ENCODE measurements at regions not wholly inside any gene's neighbourhood (a gene's known extent, or its start where the extent isn't known, plus 50 kb on each side); places are given as distances from the start of the nearest gene placed in this dataset.

DNA sequence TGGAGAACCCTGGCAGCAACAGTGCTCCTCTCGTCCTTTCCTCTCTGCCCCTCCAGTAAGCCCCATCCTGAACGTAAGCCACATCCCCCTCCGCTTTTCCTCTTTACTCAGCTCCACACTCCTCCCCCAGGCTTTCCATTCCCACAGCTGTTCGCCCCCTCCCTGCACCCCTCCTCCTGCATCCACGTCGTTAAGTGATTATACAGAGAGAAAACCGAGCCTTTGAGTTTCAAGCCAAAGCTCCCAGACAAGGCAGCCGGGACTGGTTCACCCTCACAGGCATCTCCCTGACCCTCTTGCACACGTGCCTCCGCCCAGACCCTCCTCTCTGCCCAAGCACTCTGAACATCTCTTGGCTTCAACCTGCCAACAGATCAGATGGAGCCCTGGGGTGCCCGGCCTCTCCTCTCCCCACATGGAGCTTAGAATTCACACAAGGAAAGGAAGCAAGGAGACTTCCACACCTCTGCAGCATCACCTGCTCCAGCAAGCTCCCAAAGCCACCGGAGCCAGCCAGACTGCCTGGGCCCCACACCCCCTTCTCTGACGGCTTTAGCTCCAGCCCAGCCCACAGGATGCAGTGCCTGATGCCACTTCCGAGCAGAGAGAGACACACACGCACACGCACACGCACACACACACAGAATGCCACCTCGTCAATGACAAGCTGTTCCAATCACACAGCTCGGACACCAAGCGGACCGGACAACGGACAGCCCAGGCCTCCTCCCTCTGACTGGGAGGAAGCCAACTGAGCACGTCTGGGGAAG lies 99.9 kb upstream of the CCL2 start:
- peak overlapping the region in 1 of 2 donors; percentile 15 for H3K4me3 Mint-ChIP-seq
- peaks cover 2% of the 10 kb centered on the region in 2 donors for H3K36me3 Mint-ChIP-seq (ENCODE audit: insufficient read depth in 2 of 2)
- H3K4me1 Mint-ChIP-seq (ENCODE audit: low read depth), result peaks cover 16% of the 10 kb centered on the region
- H3K27me3 Mint-ChIP-seq (ENCODE audit: low read depth), result peaks cover 61% of the 10 kb centered on the region
- no peak overlapping the region for H3K27ac Mint-ChIP-seq
- ATAC-seq (replicated peaks in 1 of 2) (peak in 1 of 2 donors; percentile 69), DNase-seq (peak; percentile 5 to 15)
- peaks cover 0 to 2% of the 10 kb centered on the region in 2 donors for H3K9me3 Mint-ChIP-seq

DNA sequence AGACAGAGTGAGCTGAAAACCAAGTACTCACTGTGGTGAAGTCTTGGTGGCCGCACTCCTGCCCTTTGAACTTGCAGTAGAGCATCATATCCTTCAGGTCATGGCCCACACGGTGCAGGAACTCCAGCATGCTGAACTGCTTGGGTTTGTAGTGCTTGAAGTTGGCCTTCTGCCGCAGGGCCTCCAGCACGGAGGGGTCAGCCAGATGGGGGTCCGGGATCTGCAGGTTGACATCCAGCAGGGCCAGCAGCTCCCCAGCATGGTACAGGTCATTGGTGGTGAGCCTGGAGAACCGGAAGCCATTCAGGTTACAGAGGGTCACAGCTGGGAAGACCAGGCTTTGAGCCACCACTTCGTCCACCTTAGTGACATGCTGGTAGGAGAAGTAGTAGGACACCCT lies 99.1 kb upstream of the CCL2 start:
- H3K9me3 Mint-ChIP-seq, result peaks cover 0 to 2% of the 10 kb centered on the region in 2 donors
- no peak for DNase-seq
- H3K4me3 Mint-ChIP-seq, result no peak overlapping the region
- ATAC-seq (replicated peaks in 1 of 2), result no peak
- H3K27me3 Mint-ChIP-seq (ENCODE audit: low read depth), result peaks cover 55% of the 10 kb centered on the region
- peaks cover 2% of the 10 kb centered on the region in 2 donors for H3K36me3 Mint-ChIP-seq (ENCODE audit: insufficient read depth in 2 of 2)
- H3K27ac Mint-ChIP-seq, result no peak overlapping the region
- H3K4me1 Mint-ChIP-seq (ENCODE audit: low read depth), result peaks cover 16% of the 10 kb centered on the region

DNA sequence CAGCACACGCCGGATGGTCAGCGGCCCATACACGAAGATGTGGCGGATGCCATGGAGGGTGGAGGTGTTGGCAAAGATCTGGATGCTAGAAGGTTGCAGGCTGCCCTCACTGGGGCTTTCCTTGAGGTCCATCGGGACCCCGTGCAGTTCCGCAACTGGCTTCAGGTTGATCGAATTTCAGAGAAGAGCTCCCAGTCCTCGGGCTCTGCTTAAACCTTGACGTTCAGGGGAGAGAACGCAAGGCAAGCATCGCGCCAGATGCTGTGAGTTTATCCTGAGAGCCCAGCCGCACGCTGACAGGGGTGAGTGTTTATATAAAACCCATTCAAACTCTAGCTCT lies 98.7 kb upstream of the CCL2 start:
- Mint-ChIP-seq H3K27me3 (ENCODE audit: low read depth) (peaks cover 56% of the 10 kb centered on the region), H3K27ac (no peak overlapping the region), H3K4me3 (peak overlapping the region in 1 of 2 donors; percentile 16), H3K9me3 (peaks cover 0 to 2% of the 10 kb centered on the region in 2 donors), H3K4me1 (ENCODE audit: low read depth) (peaks cover 16% of the 10 kb centered on the region), H3K36me3 (ENCODE audit: insufficient read depth in 2 of 2) (peaks cover 2% of the 10 kb centered on the region in 2 donors)
- no peak for ATAC-seq (replicated peaks in 1 of 2)
- DNase-seq, result no peak

DNA sequence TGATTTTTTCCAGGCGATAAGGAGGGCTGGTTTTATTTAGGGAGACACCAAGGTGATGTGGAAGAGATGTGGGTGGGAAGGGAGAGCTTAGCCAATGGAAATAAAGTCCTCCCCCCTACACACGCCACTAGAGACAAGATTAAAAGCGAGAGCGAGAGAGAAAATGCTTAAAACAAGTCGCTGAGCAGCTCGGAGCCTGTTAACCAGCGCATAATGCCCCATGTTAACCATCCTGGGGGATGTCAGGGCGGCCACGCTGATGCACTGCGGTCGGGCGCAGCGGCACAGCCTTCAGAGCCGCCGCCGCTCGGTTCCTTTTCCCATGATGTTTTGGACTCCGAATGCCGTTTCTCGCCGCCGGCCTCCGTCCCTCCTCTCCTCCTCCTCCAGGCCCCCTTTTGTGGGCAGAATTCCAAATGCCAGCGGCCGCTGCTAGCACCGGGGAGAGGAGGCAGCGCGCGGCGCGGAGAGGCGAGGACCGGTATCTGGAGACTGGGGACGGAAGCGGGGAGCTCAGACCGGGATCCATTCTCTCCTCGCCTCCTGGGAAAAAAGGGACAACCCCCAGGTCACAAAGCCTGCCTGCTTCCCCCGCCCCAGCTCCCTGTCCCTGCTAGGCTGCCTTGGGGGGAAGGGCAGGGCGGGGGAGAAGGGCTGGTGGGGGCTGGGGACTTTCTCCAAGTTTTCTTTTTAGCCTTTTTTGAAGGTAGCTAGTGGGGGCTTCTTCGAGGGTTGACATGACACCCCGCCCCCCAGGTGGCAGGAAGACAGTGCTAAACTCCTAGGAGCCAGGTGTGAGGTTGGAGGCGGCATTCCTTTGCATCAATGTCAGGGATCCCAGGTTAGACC lies 98.1 kb upstream of the CCL2 start:
- Mint-ChIP-seq H3K4me3 (peak overlapping the region in 1 of 2 donors; percentile 16), H3K27me3 (ENCODE audit: low read depth) (peaks cover 62% of the 10 kb centered on the region), H3K9me3 (peaks cover 0 to 2% of the 10 kb centered on the region in 2 donors), H3K36me3 (ENCODE audit: insufficient read depth in 2 of 2) (peaks cover 2% of the 10 kb centered on the region in 2 donors), H3K27ac (no peak overlapping the region), H3K4me1 (ENCODE audit: low read depth) (peaks cover 16% of the 10 kb centered on the region)
- DNase-seq (no peak), ATAC-seq (replicated peaks in 1 of 2) (no peak)

DNA sequence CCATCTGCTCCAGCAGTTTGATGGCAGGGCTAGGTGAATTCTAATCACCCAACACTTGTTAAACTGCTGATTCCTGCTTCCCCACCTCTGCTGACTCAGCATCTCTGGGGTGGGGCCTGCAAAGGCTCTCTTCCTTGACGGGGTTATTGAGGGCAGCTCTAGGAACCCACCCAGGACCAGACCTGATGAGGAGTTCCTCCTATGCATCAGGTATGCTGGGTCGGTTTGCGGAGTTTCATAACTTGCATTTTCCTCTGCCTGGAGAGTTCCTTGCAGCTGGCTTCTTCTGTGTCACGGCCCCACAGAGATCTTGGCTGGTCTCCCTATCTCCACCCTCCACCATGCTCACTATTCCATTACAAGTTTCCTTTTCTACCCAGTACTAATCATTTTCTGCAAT lies 93.4 kb upstream of the CCL2 start:
- Mint-ChIP-seq H3K9me3 (peaks cover 0 to 2% of the 10 kb centered on the region in 2 donors), H3K4me3 (no peak overlapping the region), H3K36me3 (ENCODE audit: insufficient read depth in 2 of 2) (peaks cover 0 to 2% of the 10 kb centered on the region in 2 donors), H3K4me1 (ENCODE audit: low read depth) (peaks cover under 1% of the 10 kb centered on the region), H3K27ac (no peak overlapping the region), H3K27me3 (ENCODE audit: low read depth) (peaks cover 54% of the 10 kb centered on the region)
- ATAC-seq (replicated peaks in 1 of 2), result no peak
- DNase-seq, result no peak

DNA sequence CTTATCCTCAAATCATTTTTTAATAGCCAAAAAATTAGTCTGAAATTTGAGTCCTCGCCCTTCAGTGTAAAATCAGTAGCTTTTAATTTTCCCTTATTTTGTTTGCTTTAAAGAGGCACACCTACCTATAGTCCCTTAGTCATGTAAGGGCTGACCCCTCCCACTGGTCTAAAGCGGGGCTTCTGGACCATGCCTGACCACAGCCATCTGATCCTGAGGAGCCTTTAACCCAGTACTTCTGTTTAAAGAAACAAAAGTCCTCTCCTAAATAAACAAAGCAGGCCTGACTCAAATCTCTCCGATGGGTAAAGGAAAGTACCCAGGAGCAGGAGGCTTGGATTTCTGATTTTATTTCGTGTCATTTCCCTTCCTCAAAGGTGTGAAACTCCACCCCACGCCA lies 92.0 kb upstream of the CCL2 start:
- no peak for ATAC-seq (replicated peaks in 1 of 2)
- Mint-ChIP-seq H3K4me3 (no peak overlapping the region), H3K9me3 (peaks cover 0 to 2% of the 10 kb centered on the region in 2 donors)

DNA sequence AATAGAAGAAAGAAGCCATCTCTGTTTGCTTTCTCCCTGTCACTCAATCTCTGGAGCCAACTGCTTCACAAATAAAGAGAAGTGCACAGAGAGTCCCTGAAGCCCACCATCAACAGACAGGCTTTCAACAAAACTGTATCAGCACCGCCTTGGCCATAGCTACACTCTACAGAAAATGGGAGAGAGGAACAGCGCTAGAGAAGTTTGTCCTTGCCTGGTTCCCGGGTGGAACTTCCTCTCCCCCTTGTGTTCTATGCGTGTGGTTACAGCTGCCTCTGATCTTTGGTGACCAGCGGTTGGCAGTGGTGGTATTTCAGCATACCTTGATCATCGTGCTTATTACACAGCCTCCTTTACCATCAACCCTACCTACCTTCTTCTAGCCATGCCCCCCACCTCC lies 91.4 kb upstream of the CCL2 start:
- peaks cover 0 to 2% of the 10 kb centered on the region in 2 donors for H3K36me3 Mint-ChIP-seq (ENCODE audit: insufficient read depth in 2 of 2)
- H3K9me3 Mint-ChIP-seq, result peaks cover 0 to 2% of the 10 kb centered on the region in 2 donors
- DNase-seq (no peak), ATAC-seq (replicated peaks in 1 of 2) (no peak)
- peaks cover 44% of the 10 kb centered on the region for H3K27me3 Mint-ChIP-seq (ENCODE audit: low read depth)
- no peaks in the 10 kb centered on the region for H3K4me1 Mint-ChIP-seq (ENCODE audit: low read depth)
- no peak overlapping the region for H3K27ac Mint-ChIP-seq
- H3K4me3 Mint-ChIP-seq, result no peak overlapping the region

More for the DNA sequence above, 92.0 kb upstream of the CCL2 start:
- no peak overlapping the region for H3K27ac Mint-ChIP-seq
- peaks cover 0 to 2% of the 10 kb centered on the region in 2 donors for H3K36me3 Mint-ChIP-seq (ENCODE audit: insufficient read depth in 2 of 2)
- H3K4me1 Mint-ChIP-seq (ENCODE audit: low read depth), result no peaks in the 10 kb centered on the region
- no peak for DNase-seq
- H3K27me3 Mint-ChIP-seq (ENCODE audit: low read depth), result peaks cover 49% of the 10 kb centered on the region

DNA sequence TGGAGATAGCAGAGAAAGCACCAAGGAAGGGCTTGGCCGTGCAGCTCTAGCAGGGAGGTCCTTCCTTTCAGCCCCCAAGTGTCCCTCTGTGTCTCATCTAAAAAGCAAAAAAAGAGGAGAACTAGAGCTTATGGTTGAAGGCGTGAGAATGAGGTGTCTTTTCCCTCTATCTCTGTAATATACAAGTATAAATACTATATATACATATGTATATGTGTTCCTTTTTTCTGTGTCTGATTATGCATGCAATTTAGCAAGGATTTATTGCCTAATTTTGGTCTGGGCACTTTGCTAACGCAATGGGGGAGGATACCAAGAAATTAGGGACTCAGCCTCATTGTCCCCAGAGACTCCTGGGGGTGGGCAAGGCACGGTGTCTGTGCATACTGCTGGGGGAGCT lies 90.2 kb upstream of the CCL2 start:
- no peaks in the 10 kb centered on the region for H3K9me3 Mint-ChIP-seq
- H3K27ac Mint-ChIP-seq, result no peak overlapping the region
- no peaks in the 10 kb centered on the region for H3K36me3 Mint-ChIP-seq (ENCODE audit: insufficient read depth in 2 of 2)
- peaks cover 41% of the 10 kb centered on the region for H3K27me3 Mint-ChIP-seq (ENCODE audit: low read depth)
- no peak for ATAC-seq (replicated peaks in 1 of 2)
- H3K4me1 Mint-ChIP-seq (ENCODE audit: low read depth), result no peaks in the 10 kb centered on the region
- no peak overlapping the region for H3K4me3 Mint-ChIP-seq
- DNase-seq, result no peak

DNA sequence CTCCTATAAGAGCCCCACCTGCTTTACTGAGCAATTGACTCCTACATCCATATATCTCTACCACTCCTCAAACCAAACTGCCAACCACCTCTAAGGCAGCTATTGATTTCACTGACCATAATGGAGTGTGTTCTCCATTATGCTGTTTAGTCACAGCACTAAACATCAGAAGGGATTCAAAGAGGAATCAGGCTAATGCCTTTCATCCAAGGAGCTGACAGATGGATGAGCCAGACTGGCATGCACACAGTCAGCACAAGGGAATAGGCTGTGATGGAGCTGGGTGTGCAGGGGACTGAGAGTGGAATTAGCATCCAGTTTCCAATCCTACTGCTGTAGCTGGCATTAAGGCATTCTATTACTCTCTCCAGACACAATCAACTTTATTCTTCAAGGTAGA lies 88.7 kb upstream of the CCL2 start:
- Mint-ChIP-seq H3K36me3 (ENCODE audit: insufficient read depth in 2 of 2) (no peaks in the 10 kb centered on the region), H3K27ac (no peak overlapping the region), H3K27me3 (ENCODE audit: low read depth) (peaks cover 39% of the 10 kb centered on the region), H3K4me3 (no peak overlapping the region), H3K9me3 (no peaks in the 10 kb centered on the region), H3K4me1 (ENCODE audit: low read depth) (no peaks in the 10 kb centered on the region)
- no peak for ATAC-seq (replicated peaks in 1 of 2)
- DNase-seq, result no peak

DNA sequence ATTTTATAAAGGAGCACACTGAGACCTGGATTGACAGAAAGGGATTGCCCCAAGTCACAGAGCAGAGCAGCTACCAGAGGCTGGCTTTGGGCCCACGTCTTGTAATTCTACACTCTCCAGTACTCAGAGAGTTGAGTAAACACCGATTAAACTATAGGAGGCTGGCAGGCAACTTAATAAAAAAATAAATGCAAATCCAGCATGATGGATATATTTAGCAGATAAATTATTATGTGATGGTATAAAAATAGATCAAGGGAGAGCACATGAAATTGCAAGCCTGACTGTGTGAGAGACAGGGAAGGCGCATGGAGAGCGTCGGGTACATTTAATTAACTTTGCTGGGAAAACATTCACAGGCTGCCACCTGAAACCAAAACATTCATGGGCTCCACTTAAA lies 87.7 kb upstream of the CCL2 start:
- H3K4me1 Mint-ChIP-seq (ENCODE audit: low read depth), result no peaks in the 10 kb centered on the region
- ATAC-seq (replicated peaks in 1 of 2) (no peak), DNase-seq (no peak)
- H3K27me3 Mint-ChIP-seq (ENCODE audit: low read depth), result peaks cover 39% of the 10 kb centered on the region
- H3K4me3 Mint-ChIP-seq, result no peak overlapping the region
- H3K9me3 Mint-ChIP-seq, result no peaks in the 10 kb centered on the region
- no peak overlapping the region for H3K27ac Mint-ChIP-seq
- no peaks in the 10 kb centered on the region for H3K36me3 Mint-ChIP-seq (ENCODE audit: insufficient read depth in 2 of 2)

DNA sequence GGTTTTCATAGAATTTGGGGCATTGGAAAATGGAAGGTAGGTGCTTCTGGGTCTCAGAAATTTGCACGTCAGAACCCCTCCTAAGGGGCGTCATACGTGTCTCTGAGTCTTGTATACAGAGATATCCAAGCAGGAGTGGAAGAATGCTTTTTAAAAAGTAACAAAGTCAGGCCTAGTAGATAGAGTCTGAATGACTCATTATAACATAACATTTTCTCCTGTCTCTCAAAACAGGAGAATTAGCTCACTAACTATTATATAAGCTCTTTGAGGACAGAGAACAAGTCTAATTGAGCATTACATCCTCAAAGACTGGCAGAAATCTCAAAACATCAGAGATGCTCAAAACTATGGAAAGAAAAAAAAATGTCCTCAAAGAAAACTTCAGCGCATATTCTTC lies 86.1 kb upstream of the CCL2 start:
- DNase-seq, result no peak
- no peak overlapping the region for H3K27ac Mint-ChIP-seq
- peaks cover 28% of the 10 kb centered on the region for H3K27me3 Mint-ChIP-seq (ENCODE audit: low read depth)
- H3K9me3 Mint-ChIP-seq, result no peaks in the 10 kb centered on the region
- no peak overlapping the region for H3K4me3 Mint-ChIP-seq
- H3K4me1 Mint-ChIP-seq (ENCODE audit: low read depth), result no peaks in the 10 kb centered on the region
- H3K36me3 Mint-ChIP-seq (ENCODE audit: insufficient read depth in 2 of 2), result no peaks in the 10 kb centered on the region
- no peak for ATAC-seq (replicated peaks in 1 of 2)

DNA sequence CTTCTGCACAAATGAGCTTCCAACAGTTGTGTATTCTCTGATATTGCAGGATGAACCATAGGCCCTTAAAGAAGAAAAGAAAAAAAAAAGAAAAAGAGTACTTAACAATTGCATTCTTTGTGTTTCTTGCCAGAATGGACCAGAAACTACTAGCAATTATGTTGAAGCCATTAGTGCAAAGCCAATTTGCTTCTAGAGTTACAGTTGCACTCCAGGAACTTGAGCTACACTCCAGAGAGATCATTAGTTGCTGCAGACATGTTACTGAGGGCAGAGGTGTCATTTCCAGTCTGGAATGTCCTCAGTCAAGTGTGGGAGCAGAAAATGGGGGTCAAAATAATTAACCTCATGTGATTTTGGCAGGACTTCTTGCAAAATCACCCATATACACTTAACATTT lies 85.6 kb upstream of the CCL2 start:
- no peak for ATAC-seq (replicated peaks in 1 of 2)
- Mint-ChIP-seq H3K36me3 (ENCODE audit: insufficient read depth in 2 of 2) (no peaks in the 10 kb centered on the region), H3K9me3 (no peaks in the 10 kb centered on the region), H3K27ac (no peak overlapping the region), H3K27me3 (ENCODE audit: low read depth) (peaks cover 23% of the 10 kb centered on the region), H3K4me1 (ENCODE audit: low read depth) (no peaks in the 10 kb centered on the region), H3K4me3 (no peak overlapping the region)
- DNase-seq, result no peak

DNA sequence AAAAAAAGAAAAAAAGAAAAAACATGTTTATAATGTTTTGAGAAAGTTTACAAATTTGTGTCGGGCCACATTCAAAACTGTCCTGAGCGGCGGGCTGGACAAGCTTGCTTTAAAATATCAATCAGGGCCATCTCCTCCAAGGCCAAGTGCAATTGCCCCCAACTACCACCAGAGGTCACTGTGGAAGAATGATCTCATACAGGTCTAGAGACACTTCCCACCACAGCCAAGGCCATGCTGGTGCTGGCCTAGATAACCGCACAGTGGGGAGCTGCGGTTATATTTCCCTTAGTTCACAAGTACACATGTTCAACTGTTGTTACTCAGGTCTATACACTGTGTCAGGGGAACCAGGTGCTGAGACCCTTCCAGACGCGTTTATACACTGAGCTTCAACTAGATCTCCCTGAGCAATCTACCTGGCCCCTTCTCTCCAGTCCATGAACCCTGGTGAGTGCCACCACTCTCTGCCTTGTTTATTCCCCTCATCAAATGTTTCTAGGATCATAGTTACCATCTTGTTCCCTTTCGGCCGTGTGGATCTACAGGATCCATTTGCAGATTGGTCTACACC lies 83.8 kb upstream of the CCL2 start:
- no peak overlapping the region for H3K4me3 Mint-ChIP-seq

More for the DNA sequence above, 83.8 kb upstream of the CCL2 start:
- Mint-ChIP-seq H3K4me1 (ENCODE audit: low read depth) (no peaks in the 10 kb centered on the region), H3K36me3 (ENCODE audit: insufficient read depth in 2 of 2) (no peaks in the 10 kb centered on the region), H3K9me3 (no peaks in the 10 kb centered on the region), H3K27ac (no peak overlapping the region), H3K27me3 (ENCODE audit: low read depth) (peaks cover 23% of the 10 kb centered on the region)
- peak; percentile 51 to 52 for DNase-seq
- peak; percentile 32 to 71 for ATAC-seq (replicated peaks in 1 of 2)

Measured in activated T-cell treated with anti-CD3 and anti-CD28 coated beads, Interleukin-2, amount 50 U/mL, for 72 hours (primary cell).